ENCODE measurements at regions not wholly inside any gene's neighbourhood (a gene's known extent, or its start where the extent isn't known, plus 50 kb on each side); places are given as distances from the start of the nearest gene placed in this dataset.

DNA sequence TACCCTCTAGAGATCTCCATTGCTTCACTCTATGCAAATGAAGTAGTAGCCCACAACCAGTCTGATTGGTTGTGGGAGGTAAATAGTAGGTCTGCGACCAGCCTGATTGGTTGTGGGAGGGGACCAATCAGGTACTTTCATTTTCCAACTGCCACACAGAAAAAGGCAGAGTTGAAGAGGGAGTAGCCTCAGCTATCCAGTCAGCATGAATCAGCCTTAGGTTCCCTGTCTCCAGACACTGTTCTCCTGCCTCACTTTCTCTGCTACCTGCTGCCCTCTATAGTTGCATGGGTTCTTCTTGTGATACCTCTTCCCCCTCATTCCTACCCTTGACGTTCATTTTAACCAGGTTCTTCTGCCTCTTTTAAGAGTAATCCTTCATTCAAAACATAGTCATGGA is 114.5 kb upstream of the LYZL1 start:
- Histone ChIP-seq H3K36me3 (ENCODE audit: control insufficient read depth, insufficient read depth, low read length) (no peaks in the 10 kb centered on the region), H4K20me1 (ENCODE audit: control insufficient read depth, extremely low read depth, insufficient read depth, low read length) (no peaks in the 10 kb centered on the region), H3K9me3 (ENCODE audit: control insufficient read depth, insufficient read depth, low read depth, low read length) (no peaks in the 10 kb centered on the region), H3K4me2 (ENCODE audit: extremely low read depth, insufficient read depth, low read length) (no peak overlapping the region), H3K27me3 (ENCODE audit: control insufficient read depth, insufficient read depth, low read length) (no peaks in the 10 kb centered on the region), H3K27ac (ENCODE audit: insufficient read depth, low read length) (no peak overlapping the region), H3K79me2 (ENCODE audit: control insufficient read depth, insufficient read depth, low read length) (no peaks in the 10 kb centered on the region), H3K4me3 (replicated peaks in 1 of 4; ENCODE audit: control extremely low read depth in 1 of 4, insufficient read depth in 1 of 4, low read depth in 3 of 4, low read length in 4 of 4) (no peak overlapping the region), H2AFZ (ENCODE audit: low read length) (no peak overlapping the region), H3K4me1 (ENCODE audit: control insufficient read depth, extremely low read depth, insufficient read depth, low read length) (no peaks in the 10 kb centered on the region), H3K9ac (ENCODE audit: insufficient read depth, low read length) (no peak overlapping the region)
- TF ChIP-seq EZH2 (IDR thresholded peaks at IDR 0.05; ENCODE audit: low read length, missing control alignments) (no peak), CTCF (conservative IDR thresholded peaks at IDR 0.05 in 1 of 2, IDR thresholded peaks at IDR 0.05 in 1 of 2; ENCODE audit: low read depth in 1 of 2, low read length in 2 of 2) (no peak)
- no peak for DNase-seq (ENCODE audit: low read depth in 2 of 2)

- Histone ChIP-seq H3K27ac (ENCODE audit: insufficient read depth, low read length) (no peak overlapping the region), H3K4me3 (replicated peaks in 1 of 4; ENCODE audit: control extremely low read depth in 1 of 4, insufficient read depth in 1 of 4, low read depth in 3 of 4, low read length in 4 of 4) (no peak overlapping the region), H3K9me3 (ENCODE audit: control insufficient read depth, insufficient read depth, low read depth, low read length) (no peaks in the 10 kb centered on the region), H3K9ac (ENCODE audit: insufficient read depth, low read length) (no peak overlapping the region), H2AFZ (ENCODE audit: low read length) (no peak overlapping the region), H3K79me2 (ENCODE audit: control insufficient read depth, insufficient read depth, low read length) (no peaks in the 10 kb centered on the region), H4K20me1 (ENCODE audit: control insufficient read depth, extremely low read depth, insufficient read depth, low read length) (no peaks in the 10 kb centered on the region), H3K4me2 (ENCODE audit: extremely low read depth, insufficient read depth, low read length) (no peak overlapping the region), H3K36me3 (ENCODE audit: control insufficient read depth, insufficient read depth, low read length) (no peaks in the 10 kb centered on the region), H3K27me3 (ENCODE audit: control insufficient read depth, insufficient read depth, low read length) (peaks cover 2% of the 10 kb centered on the region), H3K4me1 (ENCODE audit: control insufficient read depth, extremely low read depth, insufficient read depth, low read length) (no peaks in the 10 kb centered on the region)
- TF ChIP-seq CTCF (conservative IDR thresholded peaks at IDR 0.05 in 1 of 2, IDR thresholded peaks at IDR 0.05 in 1 of 2; ENCODE audit: low read depth in 1 of 2, low read length in 2 of 2) (no peak), EZH2 (IDR thresholded peaks at IDR 0.05; ENCODE audit: low read length, missing control alignments) (no peak)
- DNase-seq (ENCODE audit: low read depth in 2 of 2), result no peak
These were observed 111.7 kb upstream of the LYZL1 start for GRCh38 chr10:29176845-29177832.

- H3K4me3 ChIP-seq (replicated peaks in 1 of 4; ENCODE audit: control extremely low read depth in 1 of 4, insufficient read depth in 1 of 4, low read depth in 3 of 4, low read length in 4 of 4), result no peak overlapping the region
- H3K36me3 ChIP-seq (ENCODE audit: control insufficient read depth, insufficient read depth, low read length), result no peaks in the 10 kb centered on the region
- no peak overlapping the region for H3K4me2 ChIP-seq (ENCODE audit: extremely low read depth, insufficient read depth, low read length)
- TF ChIP-seq EZH2 (IDR thresholded peaks at IDR 0.05; ENCODE audit: low read length, missing control alignments) (no peak), CTCF (conservative IDR thresholded peaks at IDR 0.05 in 1 of 2, IDR thresholded peaks at IDR 0.05 in 1 of 2; ENCODE audit: low read depth in 1 of 2, low read length in 2 of 2) (no peak)
- no peak overlapping the region for H3K9ac ChIP-seq (ENCODE audit: insufficient read depth, low read length)
- H3K27ac ChIP-seq (ENCODE audit: insufficient read depth, low read length), result no peak overlapping the region
- no peaks in the 10 kb centered on the region for H3K4me1 ChIP-seq (ENCODE audit: control insufficient read depth, extremely low read depth, insufficient read depth, low read length)
- H2AFZ ChIP-seq (ENCODE audit: low read length), result no peak overlapping the region
- DNase-seq (ENCODE audit: low read depth in 2 of 2), result no peak
- no peaks in the 10 kb centered on the region for H3K9me3 ChIP-seq (ENCODE audit: control insufficient read depth, insufficient read depth, low read depth, low read length)
- no peaks in the 10 kb centered on the region for H3K79me2 ChIP-seq (ENCODE audit: control insufficient read depth, insufficient read depth, low read length)
- no peaks in the 10 kb centered on the region for H4K20me1 ChIP-seq (ENCODE audit: control insufficient read depth, extremely low read depth, insufficient read depth, low read length)
- H3K27me3 ChIP-seq (ENCODE audit: control insufficient read depth, insufficient read depth, low read length), result peaks cover 2% of the 10 kb centered on the region
These were observed 106.9 kb upstream of the LYZL1 start for GRCh38 chr10:29181936-29182335.

All from fibroblast of lung (primary cell).